SK-N-SH (cell line): ENCODE measurements at regions not wholly inside any gene's neighbourhood (a gene's known extent, or its start where the extent isn't known, plus 50 kb on each side); places are given as distances from the start of the nearest gene placed in this dataset.
A peak's percentile ranks its signal among the peaks of the same experiment; 100 is the strongest.

Source experiments
- CTCF ChIA-PET: fragments of 300-600, 350-600 bp; formaldehyde crosslinking; extraction: SDS; loops from one replicate; lab custom pipeline; 2021; lab: Yijun Ruan, JAX
- POLR2A ChIA-PET: fragments of 350-600 bp; sonication (Branson Sonifier 250); formaldehyde crosslinking; extraction: SDS; loops from one replicate; lab custom pipeline; 2020; ENCODE audit warnings: antibody characterized with exemption, inconsistent platforms; lab: Yijun Ruan, JAX
- DNase-seq: peaks from one replicate; pipeline ENCODE4 v3.0.0; 2012
- H2AFZ ChIP-seq: fragments of 200-600 bp; sonication (generic); 2 replicates; pipeline ENCODE4 v1.8.1; 2016; ENCODE audit warnings: antibody characterized with exemption, mild to moderate bottlenecking, low read depth
- H3F3A ChIP-seq: fragments of 200-600 bp; sonication (generic); replicated peaks from 2 replicates; pipeline ENCODE3; 2016; ENCODE audit warnings: antibody characterized with exemption, mild to moderate bottlenecking; ENCODE audit not compliant: insufficient read depth
- H3K27ac ChIP-seq, 2 experiments: fragments of 200-500 bp in 1 of 2; fragments of 200-600 bp in 1 of 2; sonication (Bioruptor generic) in 1 of 2; sonication (generic), shearing (Covaris generic) in 1 of 2; 2 replicates each; pipeline versions ENCODE4 v1.5.1 to v1.6.1; 2014 to 2016; ENCODE audit warnings: low read depth in 2 of 2, inconsistent platforms in 1 of 2, low read length in 1 of 2, mild to moderate bottlenecking in 1 of 2, mixed read lengths in 1 of 2
- H3K27me3 ChIP-seq: fragments of 200-600 bp; sonication (generic), shearing (Covaris generic); 2 replicates; pipeline ENCODE4 v1.6.1; 2016; ENCODE audit warnings: mixed run types; ENCODE audit not compliant: insufficient read depth
- H3K36me3 ChIP-seq, 2 experiments: fragments of 200-500 bp in 1 of 2; fragments of 200-600 bp in 1 of 2; sonication (Bioruptor generic) in 1 of 2; sonication (generic) in 1 of 2; replicated peaks in 1 of 2; 2 replicates each; pipeline versions ENCODE3 to v1.5.1; 2014 to 2016; ENCODE audit warnings: low read length in 1 of 2, mild to moderate bottlenecking in 1 of 2; ENCODE audit not compliant: insufficient read depth in 2 of 2, control insufficient read depth in 1 of 2
- H3K4me1 ChIP-seq, 2 experiments: fragments of 200-500 bp in 1 of 2; fragments of 200-600 bp in 1 of 2; sonication (Bioruptor generic) in 1 of 2; sonication (generic), shearing (Covaris generic) in 1 of 2; 2 replicates each; pipeline versions ENCODE4 v1.5.1 to v1.6.1; 2014 to 2016; ENCODE audit warnings: low read depth in 1 of 2, low read length in 1 of 2, mixed run types in 1 of 2; ENCODE audit not compliant: insufficient read depth in 2 of 2, control insufficient read depth in 1 of 2
- H3K4me2 ChIP-seq: fragments of 200-600 bp; sonication (generic), shearing (Covaris generic); 2 replicates; pipeline ENCODE4 v1.6.1; 2017; ENCODE audit warnings: mixed run types
- H3K4me3 ChIP-seq, 2 experiments: fragments of 200-500 bp in 1 of 2; fragments of 200-600 bp in 1 of 2; sonication (Bioruptor generic) in 1 of 2; sonication (generic), shearing (Covaris generic) in 1 of 2; 2 replicates each; pipeline versions ENCODE4 v1.5.1 to v1.8.1; 2014 to 2016; ENCODE audit warnings: low read depth in 2 of 2, inconsistent platforms in 1 of 2, low read length in 1 of 2, mild to moderate bottlenecking in 1 of 2, mixed read lengths in 1 of 2, moderate library complexity in 1 of 2
- H3K79me2 ChIP-seq: fragments of 200-600 bp; sonication (generic); 2 replicates; pipeline ENCODE4 v1.8.1; 2017; ENCODE audit warnings: mild to moderate bottlenecking; ENCODE audit not compliant: insufficient read depth
- H3K9ac ChIP-seq: fragments of 200-600 bp; sonication (generic); 2 replicates; pipeline ENCODE4 v1.6.1; 2017; ENCODE audit warnings: mixed run types
- H3K9me2 ChIP-seq: fragments of 200-600 bp; sonication (generic); 2 replicates; pipeline ENCODE4 v1.6.1; 2017; ENCODE audit warnings: mixed run types
- H3K9me3 ChIP-seq: fragments of 200-600 bp; sonication (generic); 2 replicates; pipeline ENCODE4 v1.6.1; 2017; ENCODE audit warnings: mixed run types, mild to moderate bottlenecking, moderate library complexity
- H4K20me1 ChIP-seq: fragments of 200-600 bp; sonication (generic); 2 replicates; pipeline ENCODE4 v1.6.1; 2017; ENCODE audit warnings: mild to moderate bottlenecking, mixed run types; ENCODE audit not compliant: insufficient read depth
- CHD2 ChIP-seq: fragments of 150-350 bp; IDR thresholded peaks from 2 replicates; pipeline ENCODE4 v1.6.1; 2018; ENCODE audit warnings: low read length; ENCODE audit not compliant: partially characterized antibody
- ELF1 ChIP-seq: IDR thresholded peaks from 2 replicates; pipeline ENCODE4 v1.4.0; 2012
- EZH2phosphoT487 ChIP-seq: fragments of 200-600 bp; sonication (generic); IDR thresholded peaks from 2 replicates; pipeline ENCODE4 v1.6.1; 2017; ENCODE audit warnings: low read depth, mixed run types, mild to moderate bottlenecking, antibody characterized with exemption, moderate library complexity, borderline replicate concordance
- FOXJ3 ChIP-seq: sonication (generic); formaldehyde crosslinking; IDR thresholded peaks from 2 replicates; pipeline ENCODE4 v1.5.1; 2020; ENCODE audit warnings: mild to moderate bottlenecking, missing genetic modification reagents
- FOXM1 ChIP-seq: IDR thresholded peaks from 2 replicates; pipeline ENCODE4 v1.4.0; 2012; ENCODE audit warnings: low read depth, mild to moderate bottlenecking
- GATA2 ChIP-seq: sonication (generic); formaldehyde crosslinking; IDR thresholded peaks from 2 replicates; pipeline ENCODE4 v1.5.0; 2020; ENCODE audit warnings: mild to moderate bottlenecking, missing genetic modification reagents
- IRF3 ChIP-seq: fragments of 150-350 bp; IDR thresholded peaks from 2 replicates; pipeline ENCODE4 v1.6.1; 2016; ENCODE audit warnings: mild to moderate bottlenecking, low read depth, low read length
- JUND ChIP-seq: IDR thresholded peaks from 2 replicates; pipeline ENCODE4 v1.4.0; 2012
- MXI1 ChIP-seq: IDR thresholded peaks from 2 replicates; pipeline ENCODE4 v1.6.1; 2012; ENCODE audit warnings: mild to moderate bottlenecking, low read depth, low read length, improper control_type of control experiment
- NFIC ChIP-seq: IDR thresholded peaks from 2 replicates; pipeline ENCODE4 v1.4.0; 2012; ENCODE audit warnings: borderline replicate concordance
- NRF1 ChIP-seq: IDR thresholded peaks from 2 replicates; pipeline ENCODE4 v1.6.1; 2012; ENCODE audit warnings: low read depth, mild to moderate bottlenecking, low read length
- PBX3 ChIP-seq: IDR thresholded peaks from 2 replicates; pipeline ENCODE4; 2012
- POLR2AphosphoS5 ChIP-seq: IDR thresholded peaks from 2 replicates; pipeline ENCODE4 v1.6.1; 2012; ENCODE audit warnings: low read depth, low read length
- RCOR1 ChIP-seq: fragments of 150-350 bp; IDR thresholded peaks from 2 replicates; pipeline ENCODE4 v1.6.1; 2017; ENCODE audit warnings: antibody characterized with exemption, low read length
- RFX5 ChIP-seq: IDR thresholded peaks from 2 replicates; pipeline ENCODE4 v1.6.1; 2012; ENCODE audit warnings: mild to moderate bottlenecking, improper control_type of control experiment, low read length
- RXRA ChIP-seq: IDR thresholded peaks from 2 replicates; pipeline ENCODE4 v1.4.0; 2012; ENCODE audit warnings: low read depth, mild to moderate bottlenecking, borderline replicate concordance
- SIN3A ChIP-seq: IDR thresholded peaks from 2 replicates; pipeline ENCODE4 v1.6.1; 2012; ENCODE audit warnings: low read depth, mild to moderate bottlenecking, low read length, moderate library complexity, borderline replicate concordance
- SMC3 ChIP-seq: IDR thresholded peaks from 2 replicates; pipeline ENCODE4 v1.6.1; 2012; ENCODE audit warnings: low read depth, low read length, improper control_type of control experiment
- TAF1 ChIP-seq: IDR thresholded peaks from 2 replicates; pipeline ENCODE4 v1.6.1; 2012; ENCODE audit warnings: low read depth, mild to moderate bottlenecking, low read length, moderate library complexity, borderline replicate concordance
- TCF12 ChIP-seq: IDR thresholded peaks from 2 replicates; pipeline ENCODE4 v1.4.0; 2012
- USF2 ChIP-seq: fragments of 150-350 bp; IDR thresholded peaks from 2 replicates; pipeline ENCODE4 v1.6.1; 2017; ENCODE audit warnings: antibody characterized with exemption, low read length, low read depth, borderline replicate concordance
- YY1 ChIP-seq: IDR thresholded peaks from 2 replicates; pipeline ENCODE4 v1.4.0; 2012; ENCODE audit warnings: low read depth, mild to moderate bottlenecking
- WGBS: methylation state at CpG from one replicate; pipeline ENCODE4 v1.1.6; 2017; ENCODE audit warnings: low lambda C conversion rate; 5-methylcytosine and 5-hydroxymethylcytosine counted together
- TF ChIP-seq, protein P1 (sequence below): IDR thresholded peaks from 2 replicates; pipeline ENCODE4 v1.6.1; 2012; ENCODE audit warnings: mild to moderate bottlenecking, low read depth, low read length, moderate library complexity
- TF ChIP-seq, protein P2 (sequence below): fragments of 200-600 bp; sonication (generic); IDR thresholded peaks from 2 replicates; pipeline ENCODE4 v1.6.1; 2017; ENCODE audit warnings: antibody characterized with exemption, mild to moderate bottlenecking, moderate library complexity

DNA sequence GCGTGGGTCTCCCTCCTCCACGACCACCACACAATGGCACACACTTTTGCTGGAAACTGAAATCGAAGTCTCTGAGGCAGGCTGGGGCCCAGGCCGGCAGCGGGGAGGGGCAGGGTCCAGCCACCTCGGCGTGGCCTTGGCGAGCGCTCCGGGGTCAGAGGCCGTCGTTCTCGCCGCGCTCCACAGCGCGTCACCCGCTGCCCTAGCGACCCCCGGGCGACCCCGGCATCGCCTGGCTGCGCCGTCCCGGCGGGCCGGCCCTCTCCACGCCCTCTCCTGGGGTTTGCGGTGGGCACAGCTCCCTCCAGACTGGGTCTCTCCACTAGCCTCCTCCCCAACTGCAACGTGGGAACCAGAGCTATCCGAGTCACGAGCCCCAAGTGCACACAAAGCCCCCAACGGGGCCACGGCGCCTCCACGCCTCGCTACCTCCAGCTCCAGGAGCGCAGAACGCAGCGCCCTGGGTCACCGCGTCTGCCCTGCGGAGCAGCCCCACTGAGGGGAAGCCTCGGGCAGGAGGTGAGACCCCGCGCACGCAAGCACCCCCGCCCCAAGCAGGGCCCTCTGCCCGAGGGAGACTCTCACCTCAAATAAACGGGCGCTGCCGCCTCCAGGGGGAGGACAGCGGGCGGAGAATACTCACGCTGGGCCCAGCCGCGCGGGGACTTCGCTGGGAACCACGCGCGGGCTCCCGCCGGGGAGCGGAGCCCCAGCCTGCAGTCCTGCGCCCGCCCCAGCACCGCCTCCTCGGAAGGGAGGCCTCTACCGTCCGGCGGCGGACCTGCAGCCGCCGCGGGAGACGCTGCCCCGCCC is 134.0 kb upstream of the BARHL2 start:
- Histone ChIP-seq H3K36me3 (no peaks in the 10 kb centered on the region), H3F3A (no peaks in the 10 kb centered on the region), H3K4me3 (peak overlapping the region; percentile 87 to 91), H3K9me3 (no peaks in the 10 kb centered on the region), H2AFZ (peak overlapping the region; percentile 98), H3K79me2 (no peaks in the 10 kb centered on the region), H3K27me3 (no peaks in the 10 kb centered on the region), H3K4me1 (peaks cover 0 to 5% of the 10 kb centered on the region in 2 experiments; a peak in 2 of 4 replicates), H4K20me1 (no peaks in the 10 kb centered on the region), H3K27ac (peak overlapping the region; percentile 37 to 43; a peak in 2 of 4 replicates), H3K4me2 (peak overlapping the region; percentile 93), H3K9me2 (no peaks in the 10 kb centered on the region), H3K9ac (peak overlapping the region; percentile 70)
- CTCF ChIA-PET = interaction anchor here (0.7 to 2.8 kb wide), 16 partner anchors 8 to 734 kb away, joined by 3 to 17 read pairs (median 4); no protein-coding TSS in a partner anchor
- DNase-seq = peak; percentile 96
- 0% methylated on average over 11 of the region's 79 CpGs for WGBS
- POLR2A ChIA-PET = interaction anchor here (0.9 kb wide), 2 partner anchors 18 to 125 kb away, joined by 3 read pairs; no protein-coding TSS in a partner anchor
- 0 out of 2 replicates have a peak, but pooled peaks have one; percentile 23 for TF ChIP-seq POLR2AphosphoS5
- no peak for TF ChIP-seq NRF1
- no peak for TF ChIP-seq RCOR1
- TF ChIP-seq TCF12 = no peak
- no peak for TF ChIP-seq RXRA
- no peak for TF ChIP-seq CHD2
- no peak for TF ChIP-seq TAF1
- TF ChIP-seq, protein P1, sequence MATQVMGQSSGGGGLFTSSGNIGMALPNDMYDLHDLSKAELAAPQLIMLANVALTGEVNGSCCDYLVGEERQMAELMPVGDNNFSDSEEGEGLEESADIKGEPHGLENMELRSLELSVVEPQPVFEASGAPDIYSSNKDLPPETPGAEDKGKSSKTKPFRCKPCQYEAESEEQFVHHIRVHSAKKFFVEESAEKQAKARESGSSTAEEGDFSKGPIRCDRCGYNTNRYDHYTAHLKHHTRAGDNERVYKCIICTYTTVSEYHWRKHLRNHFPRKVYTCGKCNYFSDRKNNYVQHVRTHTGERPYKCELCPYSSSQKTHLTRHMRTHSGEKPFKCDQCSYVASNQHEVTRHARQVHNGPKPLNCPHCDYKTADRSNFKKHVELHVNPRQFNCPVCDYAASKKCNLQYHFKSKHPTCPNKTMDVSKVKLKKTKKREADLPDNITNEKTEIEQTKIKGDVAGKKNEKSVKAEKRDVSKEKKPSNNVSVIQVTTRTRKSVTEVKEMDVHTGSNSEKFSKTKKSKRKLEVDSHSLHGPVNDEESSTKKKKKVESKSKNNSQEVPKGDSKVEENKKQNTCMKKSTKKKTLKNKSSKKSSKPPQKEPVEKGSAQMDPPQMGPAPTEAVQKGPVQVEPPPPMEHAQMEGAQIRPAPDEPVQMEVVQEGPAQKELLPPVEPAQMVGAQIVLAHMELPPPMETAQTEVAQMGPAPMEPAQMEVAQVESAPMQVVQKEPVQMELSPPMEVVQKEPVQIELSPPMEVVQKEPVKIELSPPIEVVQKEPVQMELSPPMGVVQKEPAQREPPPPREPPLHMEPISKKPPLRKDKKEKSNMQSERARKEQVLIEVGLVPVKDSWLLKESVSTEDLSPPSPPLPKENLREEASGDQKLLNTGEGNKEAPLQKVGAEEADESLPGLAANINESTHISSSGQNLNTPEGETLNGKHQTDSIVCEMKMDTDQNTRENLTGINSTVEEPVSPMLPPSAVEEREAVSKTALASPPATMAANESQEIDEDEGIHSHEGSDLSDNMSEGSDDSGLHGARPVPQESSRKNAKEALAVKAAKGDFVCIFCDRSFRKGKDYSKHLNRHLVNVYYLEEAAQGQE = no peak
- TF ChIP-seq SIN3A = no peak
- TF ChIP-seq FOXM1 = no peak
- TF ChIP-seq IRF3 = no peak
- TF ChIP-seq ELF1 = no peak
- no peak for TF ChIP-seq GATA2 (CRISPR knock-in tag)
- TF ChIP-seq EZH2phosphoT487 = no peak
- TF ChIP-seq PBX3 = no peak
- TF ChIP-seq, protein P2, sequence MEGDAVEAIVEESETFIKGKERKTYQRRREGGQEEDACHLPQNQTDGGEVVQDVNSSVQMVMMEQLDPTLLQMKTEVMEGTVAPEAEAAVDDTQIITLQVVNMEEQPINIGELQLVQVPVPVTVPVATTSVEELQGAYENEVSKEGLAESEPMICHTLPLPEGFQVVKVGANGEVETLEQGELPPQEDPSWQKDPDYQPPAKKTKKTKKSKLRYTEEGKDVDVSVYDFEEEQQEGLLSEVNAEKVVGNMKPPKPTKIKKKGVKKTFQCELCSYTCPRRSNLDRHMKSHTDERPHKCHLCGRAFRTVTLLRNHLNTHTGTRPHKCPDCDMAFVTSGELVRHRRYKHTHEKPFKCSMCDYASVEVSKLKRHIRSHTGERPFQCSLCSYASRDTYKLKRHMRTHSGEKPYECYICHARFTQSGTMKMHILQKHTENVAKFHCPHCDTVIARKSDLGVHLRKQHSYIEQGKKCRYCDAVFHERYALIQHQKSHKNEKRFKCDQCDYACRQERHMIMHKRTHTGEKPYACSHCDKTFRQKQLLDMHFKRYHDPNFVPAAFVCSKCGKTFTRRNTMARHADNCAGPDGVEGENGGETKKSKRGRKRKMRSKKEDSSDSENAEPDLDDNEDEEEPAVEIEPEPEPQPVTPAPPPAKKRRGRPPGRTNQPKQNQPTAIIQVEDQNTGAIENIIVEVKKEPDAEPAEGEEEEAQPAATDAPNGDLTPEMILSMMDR = peak; percentile 51
- TF ChIP-seq USF2 = no peak
- TF ChIP-seq FOXJ3 = no peak
- no peak for TF ChIP-seq YY1
- TF ChIP-seq JUND = no peak
- TF ChIP-seq MXI1 = peak; percentile 71
- 0 out of 2 replicates have a peak, but pooled peaks have one; percentile 12 for TF ChIP-seq SMC3
- TF ChIP-seq NFIC = no peak
- no peak for TF ChIP-seq RFX5
